NK-92 (cell line): ENCODE measurements at regions not wholly inside any gene's neighbourhood (a gene's known extent, or its start where the extent isn't known, plus 50 kb on each side); places are given as distances from the start of the nearest gene placed in this dataset.

ENCODE experiments used
- DNase-seq: peaks from one replicate; lab custom pipeline; 2025; ENCODE audit not compliant: unreplicated experiment; lab: John Stamatoyannopoulos, UW

- no peak for DNase-seq
Measured at GRCh38 chr7:155201325-155202087, 96.2 kb upstream of the INSIG1 start.

GRCh38 chr7:155202106-155202871 is 95.4 kb upstream of the INSIG1 start:
- DNase-seq, result no peak

- no peak for DNase-seq
Measured at GRCh38 chr7:155203059-155203881, 94.4 kb upstream of the INSIG1 start.

- no peak for DNase-seq
Measured at GRCh38 chr7:155203882-155204691, 93.6 kb upstream of the INSIG1 start.

GRCh38 chr7:155204744-155205367 is 92.8 kb upstream of the INSIG1 start:
- DNase-seq, result no peak

GRCh38 chr7:155205368-155206317 is 92.0 kb upstream of the INSIG1 start:
- peak; percentile 35 for DNase-seq

- no peak for DNase-seq
Measured at GRCh38 chr7:155206318-155207020, 91.2 kb upstream of the INSIG1 start.

GRCh38 chr7:155207326-155208002 is 90.2 kb upstream of the INSIG1 start:
- no peak for DNase-seq

GRCh38 chr7:155208681-155209477 is 88.8 kb upstream of the INSIG1 start:
- DNase-seq, result no peak

GRCh38 chr7:155209478-155210319 is 88.0 kb upstream of the INSIG1 start:
- DNase-seq, result no peak

- no peak for DNase-seq
Measured at GRCh38 chr7:155210356-155210755, 87.3 kb upstream of the INSIG1 start.

GRCh38 chr7:155211173-155211572 is 86.5 kb upstream of the INSIG1 start:
- no peak for DNase-seq

- no peak for DNase-seq
Measured at GRCh38 chr7:155211761-155212160, 85.9 kb upstream of the INSIG1 start.

- no peak for DNase-seq
Measured at GRCh38 chr7:155212301-155213015, 85.2 kb upstream of the INSIG1 start.

- no peak for DNase-seq
Measured at GRCh38 chr7:155213385-155213784, 84.3 kb upstream of the INSIG1 start.
